GM12891 (cell line): ENCODE measurements at regions not wholly inside any gene's neighbourhood (a gene's known extent, or its start where the extent isn't known, plus 50 kb on each side); places are given as distances from the start of the nearest gene placed in this dataset.

Experiments
- PAX5 ChIP-seq: IDR thresholded peaks from 2 replicates; pipeline ENCODE4 v1.6.1; 2011; ENCODE audit warnings: low read length, moderate library complexity, mild to moderate bottlenecking; ENCODE audit not compliant: insufficient read depth, severe bottlenecking
- POLR2A ChIP-seq: IDR thresholded peaks from 2 replicates; pipeline ENCODE4 v1.6.1; 2011; ENCODE audit warnings: low read depth, low read length, control low read depth
- POLR2AphosphoS5 ChIP-seq: IDR thresholded peaks from 2 replicates; pipeline ENCODE4 v1.6.1; 2011; ENCODE audit warnings: low read depth, low read length, control low read depth
- SPI1 ChIP-seq: IDR thresholded peaks from 2 replicates; pipeline ENCODE4 v1.6.1; 2011; ENCODE audit warnings: low read depth, low read length, control low read depth
- TAF1 ChIP-seq: IDR thresholded peaks from 2 replicates; pipeline ENCODE4 v1.6.1; 2011; ENCODE audit warnings: low read depth, low read length, control low read depth

DNA sequence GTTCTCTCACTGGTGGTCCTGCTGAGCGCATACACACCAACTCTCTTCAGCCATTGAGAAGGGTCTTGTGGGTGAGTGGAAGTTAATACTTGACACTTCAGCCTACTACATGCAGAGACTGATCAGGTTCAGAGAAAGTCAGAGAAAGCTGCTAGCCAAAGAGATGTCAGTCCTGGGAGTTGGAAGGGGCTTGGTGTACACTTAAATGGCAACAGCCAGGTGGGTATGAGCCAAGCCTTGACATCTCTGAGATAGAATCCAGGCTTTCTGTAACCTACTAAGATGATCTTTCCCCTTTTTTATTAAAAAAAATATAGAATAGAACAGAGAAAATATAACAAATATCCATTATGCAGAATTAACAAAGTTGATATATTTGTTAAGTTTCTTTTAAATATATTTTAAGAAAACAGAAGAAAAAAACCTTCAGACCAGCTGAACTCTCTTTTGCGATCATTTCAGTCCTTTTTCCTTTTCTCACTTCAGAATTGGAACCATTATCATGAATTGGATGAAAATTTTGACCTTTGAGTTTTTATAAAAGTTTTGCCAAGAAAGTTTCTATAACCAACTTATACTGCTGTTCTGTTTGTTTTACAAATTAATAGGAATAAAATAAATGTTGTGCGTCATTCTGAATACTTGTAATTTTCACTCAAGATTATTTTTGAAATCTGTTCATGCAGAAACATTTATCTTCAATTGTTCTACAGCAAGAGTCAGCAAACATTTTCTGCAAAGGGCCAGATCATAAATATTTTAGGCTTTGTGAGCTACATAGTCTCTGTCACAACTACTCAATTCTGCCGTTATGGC, 153.0 kb downstream of the RFC3 start:
- TF ChIP-seq POLR2A (no peak), POLR2AphosphoS5 (no peak), TAF1 (no peak), PAX5 (no peak), SPI1 (no peak)
